Gastroesophageal sphincter (tissue), 4 donors: ENCODE measurements at regions not wholly inside any gene's neighbourhood (a gene's known extent, or its start where the extent isn't known, plus 50 kb on each side); places are given as distances from the start of the nearest gene placed in this dataset.

Experiments
- ATAC-seq: fragments of 150-250 bp; one replicate; pipeline ENCODE4 v1.9.1; 2016; ENCODE audit warnings: mild to moderate bottlenecking, moderate library complexity
- H3K27ac ChIP-seq, 4 donors: fragments of 200-600 bp; sonication (generic) in 3 of 4; 1 replicate in 3 of 4; 2 replicates in 1 of 4; pipeline ENCODE4 v1.5.1; 2016 to 2019
- H3K27me3 ChIP-seq: fragments of 200-600 bp; sonication (generic); one replicate; pipeline ENCODE4 v1.5.1; 2019
- H3K36me3 ChIP-seq, 2 donors: fragments of 200-600 bp; sonication (generic); one replicate each; pipeline ENCODE4 v1.5.1; 2019; ENCODE audit warnings: control low read depth in 1 of 2
- H3K4me1 ChIP-seq, 3 donors: fragments of 200-600 bp; sonication (generic); 1 replicate in 2 of 3; 2 replicates in 1 of 3; pipeline ENCODE4 v1.5.1; 2016 to 2019; ENCODE audit warnings: control low read depth in 2 of 3
- H3K4me3 ChIP-seq, 2 donors: fragments of 200-600 bp; sonication (generic); one replicate each; pipeline ENCODE4 v1.5.1; 2019; ENCODE audit warnings: mild to moderate bottlenecking in 1 of 2, moderate library complexity in 1 of 2
- H3K9me3 ChIP-seq, 3 donors: fragments of 200-600 bp; sonication (generic); one replicate each; pipeline ENCODE4 v1.5.1; 2017 to 2019; ENCODE audit warnings: control low read depth in 2 of 3
- CTCF ChIP-seq, 4 experiments: fragments of 200-600 bp in 2 of 4; fragments of 450-650 bp in 2 of 4; sonication (generic) in 1 of 4; IDR thresholded peaks; one replicate each; pipeline ENCODE4 v1.5.1; 2017 to 2019; ENCODE audit warnings: antibody characterized with exemption in 4 of 4, mild to moderate bottlenecking in 2 of 4, moderate library complexity in 2 of 4
- EP300 ChIP-seq: sonication (generic); formaldehyde crosslinking; IDR thresholded peaks from one replicate; pipeline ENCODE4 v1.6.1; 2017; ENCODE audit warnings: antibody characterized with exemption, mild to moderate bottlenecking
- POLR2A ChIP-seq, 2 donors: fragments of 450-650 bp; IDR thresholded peaks; one replicate each; pipeline ENCODE4 v1.6.1; 2017; ENCODE audit warnings: antibody characterized with exemption in 2 of 2, mild to moderate bottlenecking in 2 of 2, moderate library complexity in 1 of 2
- POLR2AphosphoS5 ChIP-seq: sonication (generic); formaldehyde crosslinking; IDR thresholded peaks from one replicate; pipeline ENCODE4 v1.6.1; 2017; ENCODE audit warnings: antibody characterized with exemption
- WGBS, 2 donors: methylation state at CpG; one replicate each; pipeline ENCODE4 v1.1.5; 2018; ENCODE audit warnings: low coverage in 1 of 2; 5-methylcytosine and 5-hydroxymethylcytosine counted together

GRCh38 chr3:106263546-106263945 is 394.7 kb upstream of the CBLB start:
- no peaks in the 10 kb centered on the region for H3K27me3 ChIP-seq
- no peak for TF ChIP-seq POLR2A (IDR thresholded peaks at IDR 0.05)
- TF ChIP-seq EP300, result no peak
- TF ChIP-seq POLR2AphosphoS5, result no peak
- no peak for TF ChIP-seq CTCF (IDR thresholded peaks at IDR 0.05)
- no peaks in the 10 kb centered on the region for H3K36me3 ChIP-seq
- ATAC-seq, result no peak
- H3K27ac ChIP-seq, result no peak overlapping the region
- no peaks in the 10 kb centered on the region for H3K9me3 ChIP-seq
- H3K4me1 ChIP-seq, result no peaks in the 10 kb centered on the region
- H3K4me3 ChIP-seq, result no peak overlapping the region

- Histone ChIP-seq H3K9me3 (no peaks in the 10 kb centered on the region), H3K4me3 (no peak overlapping the region), H3K4me1 (no peaks in the 10 kb centered on the region), H3K27me3 (no peaks in the 10 kb centered on the region), H3K36me3 (no peaks in the 10 kb centered on the region), H3K27ac (no peak overlapping the region)
- WGBS, 2 donors, result 51 to 67% methylated on average over 2 of the region's 3 CpGs
- ATAC-seq, result no peak
- TF ChIP-seq POLR2A (IDR thresholded peaks at IDR 0.05), result no peak
- no peak for TF ChIP-seq POLR2AphosphoS5
- TF ChIP-seq EP300, result no peak
- TF ChIP-seq CTCF (IDR thresholded peaks at IDR 0.05), result no peak
Measured at GRCh38 chr3:106265704-106266103, 396.9 kb upstream of the CBLB start.

GRCh38 chr3:106268696-106269095 is 399.9 kb upstream of the CBLB start:
- Histone ChIP-seq H3K36me3 (no peaks in the 10 kb centered on the region), H3K27ac (no peak overlapping the region), H3K4me1 (no peaks in the 10 kb centered on the region), H3K9me3 (no peaks in the 10 kb centered on the region), H3K27me3 (no peaks in the 10 kb centered on the region), H3K4me3 (no peak overlapping the region)
- 86 to 89% methylated on average over 4 of the region's 4 CpGs for WGBS, 2 donors
- ATAC-seq, result no peak
- TF ChIP-seq EP300 (no peak), POLR2AphosphoS5 (no peak), POLR2A (IDR thresholded peaks at IDR 0.05) (no peak), CTCF (IDR thresholded peaks at IDR 0.05) (no peak)

GRCh38 chr3:106272302-106272701 is 403.5 kb upstream of the CBLB start:
- Histone ChIP-seq H3K27me3 (no peaks in the 10 kb centered on the region), H3K27ac (no peak overlapping the region), H3K36me3 (no peaks in the 10 kb centered on the region), H3K4me3 (no peak overlapping the region), H3K4me1 (no peaks in the 10 kb centered on the region), H3K9me3 (no peaks in the 10 kb centered on the region)
- ATAC-seq, result no peak
- WGBS, 2 donors, result 75 to 94% methylated on average over 1 of the region's 1 CpG
- TF ChIP-seq POLR2AphosphoS5 (no peak), POLR2A (IDR thresholded peaks at IDR 0.05) (no peak), EP300 (no peak), CTCF (IDR thresholded peaks at IDR 0.05) (no peak)

- H3K36me3 ChIP-seq, result no peaks in the 10 kb centered on the region
- 58 to 100% methylated on average over 2 to 5 of the region's 5 CpGs for WGBS, 2 donors
Measured at GRCh38 chr3:106275592-106275991, 406.8 kb upstream of the CBLB start.

More at GRCh38 chr3:106275592-106275991, 406.8 kb upstream of the CBLB start:
- no peak overlapping the region for H3K27ac ChIP-seq
- ATAC-seq, result no peak
- TF ChIP-seq EP300, result no peak
- TF ChIP-seq POLR2AphosphoS5, result no peak
- TF ChIP-seq POLR2A (IDR thresholded peaks at IDR 0.05), result no peak
- no peak for TF ChIP-seq CTCF (IDR thresholded peaks at IDR 0.05)
- no peak overlapping the region for H3K4me3 ChIP-seq
- no peaks in the 10 kb centered on the region for H3K9me3 ChIP-seq
- no peaks in the 10 kb centered on the region for H3K27me3 ChIP-seq
- H3K4me1 ChIP-seq, result no peaks in the 10 kb centered on the region
